ENCODE measurements at regions not wholly inside any gene's neighbourhood (a gene's known extent, or its start where the extent isn't known, plus 50 kb on each side); places are given as distances from the start of the nearest gene placed in this dataset.
"Not testable (repeated sequence)": the region's sequence is repeated elsewhere in the genome, so short reads cannot be mapped to it uniquely, and the experiment has no call there.

DNA sequence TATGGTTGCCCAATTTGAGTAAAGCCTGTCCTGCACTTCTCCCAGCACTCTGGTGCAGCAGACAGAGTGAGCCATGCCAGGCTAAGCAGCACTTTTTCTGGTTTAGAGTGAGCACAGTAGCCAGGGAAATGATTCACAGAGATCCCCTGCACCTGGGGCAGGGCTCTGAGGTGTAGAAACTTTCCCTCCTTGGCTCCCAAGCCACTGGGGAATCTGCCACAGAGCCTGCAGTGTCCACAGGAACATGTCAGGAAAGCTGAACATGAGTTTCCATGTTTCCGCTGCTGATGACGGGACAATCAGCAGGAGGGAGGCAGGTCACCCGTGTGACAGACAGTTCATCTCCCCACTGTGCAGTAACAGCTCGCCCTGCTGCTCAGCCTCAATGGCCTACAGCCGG is 429.9 kb upstream of the B3GAT1 start:
- Histone ChIP-seq H3K27ac (no peak overlapping the region), H3K4me1 (ENCODE audit: insufficient read depth) (no peaks in the 10 kb centered on the region), H3K9me3 (no peaks in the 10 kb centered on the region), H3K27me3 (no peaks in the 10 kb centered on the region), H3K36me3 (no peaks in the 10 kb centered on the region), H3K4me3 (no peak overlapping the region)
- intact Hi-C loops (cut with DNase I): no loop called here
- no peak for DNase-seq
- TF ChIP-seq POLR2A (IDR thresholded peaks at IDR 0.05) (no peak), EP300 (IDR thresholded peaks at IDR 0.05) (no peak)
- TF ChIP-seq, protein P1, sequence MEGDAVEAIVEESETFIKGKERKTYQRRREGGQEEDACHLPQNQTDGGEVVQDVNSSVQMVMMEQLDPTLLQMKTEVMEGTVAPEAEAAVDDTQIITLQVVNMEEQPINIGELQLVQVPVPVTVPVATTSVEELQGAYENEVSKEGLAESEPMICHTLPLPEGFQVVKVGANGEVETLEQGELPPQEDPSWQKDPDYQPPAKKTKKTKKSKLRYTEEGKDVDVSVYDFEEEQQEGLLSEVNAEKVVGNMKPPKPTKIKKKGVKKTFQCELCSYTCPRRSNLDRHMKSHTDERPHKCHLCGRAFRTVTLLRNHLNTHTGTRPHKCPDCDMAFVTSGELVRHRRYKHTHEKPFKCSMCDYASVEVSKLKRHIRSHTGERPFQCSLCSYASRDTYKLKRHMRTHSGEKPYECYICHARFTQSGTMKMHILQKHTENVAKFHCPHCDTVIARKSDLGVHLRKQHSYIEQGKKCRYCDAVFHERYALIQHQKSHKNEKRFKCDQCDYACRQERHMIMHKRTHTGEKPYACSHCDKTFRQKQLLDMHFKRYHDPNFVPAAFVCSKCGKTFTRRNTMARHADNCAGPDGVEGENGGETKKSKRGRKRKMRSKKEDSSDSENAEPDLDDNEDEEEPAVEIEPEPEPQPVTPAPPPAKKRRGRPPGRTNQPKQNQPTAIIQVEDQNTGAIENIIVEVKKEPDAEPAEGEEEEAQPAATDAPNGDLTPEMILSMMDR (IDR thresholded peaks at IDR 0.05): no peak
- WGBS, 3 donors: 65 to 80% (median 75%) methylated on average over 5 of the region's 5 CpGs

DNA sequence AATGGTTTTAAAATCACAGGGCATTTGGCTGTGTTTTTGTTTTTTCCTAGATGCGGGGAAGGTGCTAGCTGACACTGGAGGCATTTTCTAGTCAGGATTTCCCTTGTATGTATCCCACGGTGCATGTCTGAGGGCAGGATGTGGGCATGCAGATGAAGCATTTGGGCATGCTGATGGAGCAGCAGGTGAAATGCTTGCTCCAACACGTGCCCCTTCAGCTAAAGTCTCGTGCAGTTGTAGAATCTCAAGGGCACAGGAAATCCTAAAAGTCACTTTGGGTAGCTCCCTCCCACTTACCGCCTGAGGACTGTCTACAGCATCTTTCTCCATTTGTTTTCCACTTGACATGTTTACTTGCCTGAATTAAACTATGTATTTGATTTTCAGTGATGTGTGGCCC is 429.4 kb upstream of the B3GAT1 start:
- intact Hi-C loops (cut with DNase I): no loop called here
- Histone ChIP-seq H3K27me3 (no peaks in the 10 kb centered on the region), H3K4me3 (no peak overlapping the region), H3K4me1 (ENCODE audit: insufficient read depth) (no peaks in the 10 kb centered on the region), H3K27ac (no peak overlapping the region), H3K36me3 (no peaks in the 10 kb centered on the region), H3K9me3 (no peaks in the 10 kb centered on the region)
- 49 to 61% (median 55%) methylated on average over 5 of the region's 5 CpGs for WGBS, 3 donors
- DNase-seq: no peak
- TF ChIP-seq, protein P1 (IDR thresholded peaks at IDR 0.05): no peak
- TF ChIP-seq POLR2A (IDR thresholded peaks at IDR 0.05) (no peak), EP300 (IDR thresholded peaks at IDR 0.05) (no peak)

DNA sequence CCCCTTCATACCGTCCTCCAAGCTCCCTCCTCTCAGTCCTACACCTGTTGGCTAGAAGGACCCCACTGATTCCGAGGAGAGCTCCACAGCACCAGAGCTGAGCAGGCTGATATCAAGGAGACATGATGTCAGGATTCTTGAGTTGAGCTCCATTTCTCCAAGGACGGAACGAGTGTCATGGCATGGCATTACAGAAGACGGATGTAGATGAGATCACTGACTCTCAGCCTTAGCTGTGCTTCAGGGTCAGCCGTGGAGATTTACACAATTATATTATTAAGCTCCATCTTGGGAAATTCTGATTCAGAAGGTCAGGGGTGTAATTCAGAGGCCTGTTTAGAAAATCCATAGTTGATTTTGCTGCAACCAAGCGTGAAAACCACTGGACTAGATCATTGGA is 428.9 kb upstream of the B3GAT1 start:
- no peak overlapping the region for H3K27ac ChIP-seq
- 69 to 86% (median 81%) methylated on average over 7 of the region's 7 CpGs for WGBS, 3 donors
- no peak for DNase-seq
- H3K36me3 ChIP-seq: no peaks in the 10 kb centered on the region
- no peaks in the 10 kb centered on the region for H3K27me3 ChIP-seq
- TF ChIP-seq EP300 (IDR thresholded peaks at IDR 0.05): no peak
- no peak for TF ChIP-seq POLR2A (IDR thresholded peaks at IDR 0.05)
- intact Hi-C loops (cut with DNase I): no loop called here
- H3K4me1 ChIP-seq (ENCODE audit: insufficient read depth): no peaks in the 10 kb centered on the region
- no peaks in the 10 kb centered on the region for H3K9me3 ChIP-seq
- no peak overlapping the region for H3K4me3 ChIP-seq

DNA sequence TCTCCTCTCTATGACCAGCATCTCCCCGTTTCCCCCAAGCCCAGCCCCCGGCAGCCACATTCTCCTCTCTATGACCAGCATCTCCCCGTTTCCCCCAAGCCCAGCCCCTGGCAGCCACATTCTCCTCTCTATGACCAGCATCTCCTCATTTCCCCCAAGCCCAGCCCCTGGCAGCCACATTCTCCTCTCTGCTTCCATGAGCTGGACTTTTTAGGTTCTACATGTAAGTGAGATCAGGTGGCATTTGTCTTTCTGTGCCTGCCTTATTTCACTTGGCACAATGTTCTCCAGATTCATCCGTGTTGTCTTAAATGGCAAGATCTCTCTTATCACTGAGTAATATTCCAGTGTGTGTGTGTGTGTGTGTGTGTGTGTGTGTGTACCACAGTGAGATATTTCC is 428.1 kb upstream of the B3GAT1 start:
- H3K27ac ChIP-seq; H3K27me3 ChIP-seq; intact Hi-C loops (cut with DNase I); H3K4me3 ChIP-seq; H3K9me3 ChIP-seq; H3K4me1 ChIP-seq (ENCODE audit: insufficient read depth); H3K36me3 ChIP-seq; DNase-seq: not testable (repeated sequence)
- WGBS, 3 donors: 60 to 89% (median 61%) methylated on average over 1 to 4 of the region's 4 CpGs

DNA sequence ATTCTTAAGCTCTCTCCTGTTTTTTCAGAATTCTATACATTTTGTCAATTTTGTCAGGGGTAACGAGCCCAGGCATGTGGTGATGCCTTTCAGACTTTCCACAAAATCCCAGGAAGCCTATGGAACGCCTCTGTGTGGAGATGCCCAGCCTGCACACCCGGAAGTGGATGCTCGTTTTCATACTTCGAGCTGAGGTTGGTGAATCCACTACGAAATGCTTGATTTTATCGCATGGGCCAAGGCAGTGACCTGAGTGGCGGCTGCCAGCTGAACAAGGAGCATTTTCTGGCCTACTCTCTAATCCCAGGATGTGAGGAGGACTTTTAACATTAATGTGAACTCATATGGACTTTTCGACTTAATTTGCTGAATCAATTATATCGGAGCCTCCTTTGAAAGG is 426.7 kb upstream of the B3GAT1 start:
- Histone ChIP-seq H3K27me3 (no peaks in the 10 kb centered on the region), H3K9me3 (no peaks in the 10 kb centered on the region), H3K4me1 (ENCODE audit: insufficient read depth) (no peaks in the 10 kb centered on the region), H3K27ac (no peak overlapping the region), H3K4me3 (no peak overlapping the region), H3K36me3 (no peaks in the 10 kb centered on the region)
- TF ChIP-seq, protein P1 (IDR thresholded peaks at IDR 0.05): no peak
- TF ChIP-seq EP300 (IDR thresholded peaks at IDR 0.05): no peak
- TF ChIP-seq POLR2A (IDR thresholded peaks at IDR 0.05): no peak
- intact Hi-C loops (cut with DNase I): no loop called here
- DNase-seq: no peak
- 73 to 76% (median 73%) methylated on average over 10 of the region's 10 CpGs for WGBS, 3 donors

DNA sequence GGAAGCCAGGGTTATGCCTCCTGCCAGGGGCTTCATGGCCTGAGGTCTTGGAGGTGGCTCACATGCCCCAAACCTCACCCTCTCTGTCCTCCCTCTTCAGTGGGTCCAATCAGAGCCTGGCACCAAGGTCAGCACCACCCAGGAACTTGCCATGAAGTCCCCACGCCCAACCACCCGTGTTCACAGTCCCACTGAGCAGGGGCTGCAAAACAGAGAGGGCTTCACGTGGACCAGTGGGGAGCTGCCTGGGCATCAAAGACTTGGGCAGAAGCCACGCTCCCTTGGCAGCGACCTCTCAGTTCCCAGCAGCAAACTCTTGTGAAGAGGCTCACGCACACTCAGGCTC is 425.8 kb upstream of the B3GAT1 start:
- Histone ChIP-seq H3K4me1 (ENCODE audit: insufficient read depth) (no peaks in the 10 kb centered on the region), H3K4me3 (no peak overlapping the region), H3K27ac (no peak overlapping the region), H3K36me3 (no peaks in the 10 kb centered on the region), H3K27me3 (no peaks in the 10 kb centered on the region), H3K9me3 (no peaks in the 10 kb centered on the region)
- 63 to 82% (median 71%) methylated on average over 5 to 6 of the region's 6 CpGs for WGBS, 3 donors
- TF ChIP-seq POLR2A (IDR thresholded peaks at IDR 0.05) (no peak), EP300 (IDR thresholded peaks at IDR 0.05) (no peak)
- TF ChIP-seq, protein P1 (IDR thresholded peaks at IDR 0.05): no peak
- DNase-seq: no peak
- intact Hi-C loops (cut with DNase I): no loop called here
